Esophagus squamous epithelium (tissue), 5 donors: ENCODE measurements at regions not wholly inside any gene's neighbourhood (a gene's known extent, or its start where the extent isn't known, plus 50 kb on each side); places are given as distances from the start of the nearest gene placed in this dataset.

Experiments
- DNase-seq: peaks from one replicate; lab custom pipeline; 2025; lab: John Stamatoyannopoulos, UW
- H3K27ac ChIP-seq, 4 donors: fragments of 200-600 bp; sonication (generic); one replicate each; pipeline ENCODE4 v1.5.1; 2016 to 2019; ENCODE audit warnings: mild to moderate bottlenecking in 1 of 4
- H3K27me3 ChIP-seq, 4 donors: fragments of 200-600 bp; sonication (generic); 1 replicate in 3 of 4; 2 replicates in 1 of 4; pipeline versions ENCODE4 v1.5.1 to v1.6.0; 2017 to 2021; ENCODE audit warnings: antibody characterized with exemption in 1 of 4
- H3K36me3 ChIP-seq, 3 donors: fragments of 200-600 bp; sonication (generic); one replicate each; pipeline ENCODE4 v1.5.1; 2016 to 2019
- H3K4me1 ChIP-seq, 3 donors: fragments of 200-600 bp; sonication (generic); one replicate each; pipeline ENCODE4 v1.5.1; 2017 to 2019
- H3K4me3 ChIP-seq, 4 donors: fragments of 200-600 bp; sonication (generic); 1 replicate in 3 of 4; 2 replicates in 1 of 4; pipeline ENCODE4 v1.5.1; 2016 to 2019; ENCODE audit warnings: mild to moderate bottlenecking in 2 of 4, moderate library complexity in 1 of 4
- H3K9me3 ChIP-seq, 3 donors: fragments of 200-600 bp; sonication (generic); one replicate each; pipeline ENCODE4 v1.5.1; 2016 to 2019
- CTCF ChIP-seq, 6 experiments: fragments of 450-650 bp in 4 of 6; fragments of 200-600 bp in 2 of 6; sonication (generic) in 2 of 6; IDR thresholded peaks; one replicate each; pipeline ENCODE4 v1.5.1; 2016 to 2019; ENCODE audit warnings: antibody characterized with exemption in 6 of 6, mild to moderate bottlenecking in 4 of 6, moderate library complexity in 4 of 6
- POLR2A ChIP-seq, 4 donors: fragments of 450-650 bp; IDR thresholded peaks; one replicate each; pipeline ENCODE4 v1.6.1; 2017; ENCODE audit warnings: antibody characterized with exemption in 4 of 4, mild to moderate bottlenecking in 4 of 4, moderate library complexity in 3 of 4
- WGBS, 2 donors: methylation state at CpG; one replicate each; pipeline ENCODE4 v1.1.5; 2018; 5-methylcytosine and 5-hydroxymethylcytosine counted together
- intact Hi-C: fragments of 100-400 bp; cut with DNase I; formaldehyde crosslinking; loops from one replicate; pipeline ENCODE4 v1.15.0; 2022
- donor health status: DM: yes; HTN: yes; CAD: no.

DNA sequence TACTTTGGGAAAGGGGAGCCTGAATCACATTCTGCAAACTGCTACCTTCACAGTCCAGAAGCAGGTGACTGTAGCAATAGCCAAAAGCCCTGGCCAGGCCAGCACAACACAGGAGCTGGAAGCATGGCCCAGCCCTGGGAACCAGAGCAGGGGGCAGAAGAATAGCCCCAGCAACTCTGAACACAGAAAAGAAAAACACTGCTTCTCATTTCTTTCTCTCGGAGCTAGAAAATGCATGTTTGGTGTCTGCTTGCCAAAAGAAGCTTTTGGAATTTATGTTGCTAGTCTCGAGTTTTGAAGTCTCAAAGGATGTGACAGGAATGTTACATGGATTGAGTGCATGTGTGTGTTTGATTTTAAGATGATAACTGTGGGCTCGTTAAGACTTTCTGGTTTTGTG lies 79.8 kb upstream of the SCAF8 start:
- WGBS, 2 donors, result 17 to 39% methylated on average over 3 of the region's 3 CpGs
- no peak for DNase-seq
- Histone ChIP-seq H3K4me3 (no peak overlapping the region), H3K36me3 (no peaks in the 10 kb centered on the region), H3K27ac (peak overlapping the region in 3 of 4 donors; percentile 47 to 78 (median 59)), H3K27me3 (no peaks in the 10 kb centered on the region), H3K4me1 (peaks cover 0 to 20% (median 13%) of the 10 kb centered on the region in 3 donors), H3K9me3 (no peaks in the 10 kb centered on the region)
- TF ChIP-seq CTCF (IDR thresholded peaks at IDR 0.05), result no peak
- TF ChIP-seq POLR2A (IDR thresholded peaks at IDR 0.05), result no peak
- intact Hi-C loops, result no loop called here

DNA sequence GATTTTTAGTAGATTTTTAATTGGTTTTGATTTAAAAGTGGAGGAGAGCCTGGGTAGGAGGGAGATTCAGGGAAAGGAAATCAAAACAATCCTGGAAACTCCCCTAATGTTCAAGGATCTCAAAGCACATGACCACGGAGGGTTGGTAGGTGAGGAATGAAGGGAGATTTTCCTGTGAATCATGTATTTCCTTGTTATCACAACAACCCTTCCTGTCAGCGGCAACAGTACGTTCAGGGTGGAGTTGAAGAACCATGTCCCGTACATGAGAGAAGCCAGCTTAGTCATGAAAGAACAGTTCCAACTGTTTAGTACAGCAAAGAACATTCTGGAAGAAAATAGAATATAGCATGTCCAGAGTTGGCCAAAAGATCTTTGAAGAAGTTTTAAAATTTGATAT lies 79.4 kb upstream of the SCAF8 start:
- 6 to 12% methylated on average over 4 of the region's 4 CpGs for WGBS, 2 donors
- no peak for DNase-seq
- H3K27ac ChIP-seq, result peak overlapping the region; percentile 7 to 74 (median 42)

DNA sequence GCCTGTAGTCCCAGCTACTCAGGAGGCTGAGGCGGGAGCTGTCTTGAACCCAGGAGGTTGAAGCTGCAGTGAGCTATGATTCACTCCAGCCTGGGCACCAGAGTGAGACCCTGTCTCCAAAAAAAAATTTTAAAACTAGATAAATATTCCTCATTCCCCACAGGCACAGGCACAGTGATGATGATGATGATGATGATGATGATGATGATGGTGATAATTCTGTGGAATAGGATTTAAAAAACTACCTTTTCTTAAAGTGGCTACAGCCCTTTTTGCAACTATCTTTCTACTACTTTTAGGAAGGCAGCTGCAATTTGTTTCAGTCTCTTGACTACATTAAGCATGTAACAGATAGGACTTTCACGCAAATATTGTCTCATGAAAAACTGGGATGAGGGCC lies 76.6 kb upstream of the SCAF8 start:
- 88 to 90% methylated on average over 2 of the region's 2 CpGs for WGBS, 2 donors
- TF ChIP-seq CTCF (IDR thresholded peaks at IDR 0.05) (no peak), POLR2A (IDR thresholded peaks at IDR 0.05) (no peak)
- Histone ChIP-seq H3K27ac (no peak overlapping the region), H3K4me1 (peaks cover 0 to 20% (median 13%) of the 10 kb centered on the region in 3 donors), H3K9me3 (no peaks in the 10 kb centered on the region), H3K4me3 (no peak overlapping the region), H3K36me3 (no peaks in the 10 kb centered on the region), H3K27me3 (no peaks in the 10 kb centered on the region)
- intact Hi-C loops, result no loop called here
- DNase-seq, result no peak

More for the DNA sequence above, 79.4 kb upstream of the SCAF8 start:
- intact Hi-C loops, result no loop called here
- Histone ChIP-seq H3K4me3 (no peak overlapping the region), H3K4me1 (peaks cover 0 to 20% (median 13%) of the 10 kb centered on the region in 3 donors), H3K27me3 (no peaks in the 10 kb centered on the region), H3K36me3 (no peaks in the 10 kb centered on the region), H3K9me3 (no peaks in the 10 kb centered on the region)
- TF ChIP-seq CTCF (IDR thresholded peaks at IDR 0.05) (no peak), POLR2A (IDR thresholded peaks at IDR 0.05) (no peak)

GRCh38 chr6:154661768-154662167 lies 71.4 kb upstream of the SCAF8 start:
- Histone ChIP-seq H3K36me3 (no peaks in the 10 kb centered on the region), H3K4me3 (no peak overlapping the region), H3K9me3 (no peaks in the 10 kb centered on the region), H3K27ac (no peak overlapping the region), H3K4me1 (no peaks in the 10 kb centered on the region), H3K27me3 (no peaks in the 10 kb centered on the region)
- no peak for TF ChIP-seq POLR2A (IDR thresholded peaks at IDR 0.05)
- no peak for TF ChIP-seq CTCF (IDR thresholded peaks at IDR 0.05)
- 48 to 58% methylated on average over 4 of the region's 4 CpGs for WGBS, 2 donors
- DNase-seq, result no peak
- intact Hi-C loops, result no loop called here

DNA sequence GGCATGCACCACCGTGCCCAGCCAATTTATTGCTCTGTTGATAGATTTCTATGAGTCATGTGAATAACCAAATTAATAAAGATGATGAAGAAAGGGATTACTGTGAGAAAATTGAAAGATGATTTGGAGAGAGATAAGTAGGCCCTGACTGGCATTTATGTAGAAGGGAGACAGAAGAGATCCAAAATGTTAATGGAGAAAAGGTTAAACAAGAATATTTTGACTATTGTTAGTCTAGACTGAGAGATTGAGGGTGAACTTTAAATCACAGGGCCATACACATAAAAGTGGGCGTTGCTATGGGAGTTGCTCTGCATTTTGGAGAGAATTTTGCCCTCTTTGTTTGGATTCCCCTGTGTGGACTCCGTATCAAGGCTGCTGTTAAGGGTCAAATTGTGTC lies 68.9 kb upstream of the SCAF8 start:
- intact Hi-C loops, result no loop called here
- Histone ChIP-seq H3K4me3 (no peak overlapping the region), H3K36me3 (no peaks in the 10 kb centered on the region)

More for the DNA sequence above, 68.9 kb upstream of the SCAF8 start:
- Histone ChIP-seq H3K27ac (no peak overlapping the region), H3K4me1 (no peaks in the 10 kb centered on the region), H3K27me3 (no peaks in the 10 kb centered on the region), H3K9me3 (no peaks in the 10 kb centered on the region)
- no peak for TF ChIP-seq CTCF (IDR thresholded peaks at IDR 0.05)
- no peak for TF ChIP-seq POLR2A (IDR thresholded peaks at IDR 0.05)
- 75 to 76% methylated on average over 3 of the region's 3 CpGs for WGBS, 2 donors
- no peak for DNase-seq
